HL-60/S4 treated with retinoic acid at 250 ng/mL for 4 days and 3 days (cell line): ENCODE measurements at regions not wholly inside any gene's neighbourhood (a gene's known extent, or its start where the extent isn't known, plus 50 kb on each side); places are given as distances from the start of the nearest gene placed in this dataset.

Source experiments
- in situ Hi-C: fragments of 300-500 bp; cut with MboI; formaldehyde crosslinking; loops from 2 replicates; pipeline ENCODE4 v1.7.0; 2022; ENCODE audit warnings: low sequenced_read_pairs

DNA sequence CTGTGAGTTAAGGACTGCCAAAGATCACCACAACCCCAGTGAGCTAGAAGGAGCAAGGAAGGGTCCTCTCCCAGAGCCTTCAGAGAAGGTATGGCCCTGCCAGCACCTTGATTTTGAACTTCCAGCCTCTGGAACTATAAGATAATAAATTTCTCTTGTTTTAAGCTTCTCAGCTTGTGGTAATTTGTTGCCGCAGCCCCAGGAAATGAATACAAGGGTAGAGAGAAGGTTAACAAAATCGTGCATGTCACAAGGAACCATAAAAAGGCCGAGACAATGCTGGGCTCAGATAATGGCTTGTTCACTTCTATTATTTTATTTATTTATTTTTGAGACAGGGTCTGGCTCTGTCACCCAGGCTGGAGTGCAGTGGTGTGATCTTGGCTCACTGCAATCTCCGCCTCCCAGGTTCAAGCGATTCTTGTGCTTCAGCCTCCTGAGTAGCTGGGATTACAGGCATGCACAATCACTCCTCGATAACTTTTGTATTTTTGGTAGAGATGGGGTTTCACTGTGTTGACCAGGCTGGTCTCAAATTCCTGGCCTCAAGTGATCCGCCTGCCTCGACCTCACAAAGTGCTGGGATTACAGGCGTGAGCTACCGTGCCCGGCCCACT lies 71.5 kb downstream of the WSB1 start:
- in situ Hi-C loops = loop anchor here (25.0 kb wide), 1 partner anchor 247 kb away; no protein-coding TSS in a partner anchor

- in situ Hi-C loops = loop anchor here (25.0 kb wide), 1 partner anchor 246 kb away; no protein-coding TSS in a partner anchor
These were observed 72.5 kb downstream of the WSB1 start for GRCh38 chr17:27366437-27366836.

DNA sequence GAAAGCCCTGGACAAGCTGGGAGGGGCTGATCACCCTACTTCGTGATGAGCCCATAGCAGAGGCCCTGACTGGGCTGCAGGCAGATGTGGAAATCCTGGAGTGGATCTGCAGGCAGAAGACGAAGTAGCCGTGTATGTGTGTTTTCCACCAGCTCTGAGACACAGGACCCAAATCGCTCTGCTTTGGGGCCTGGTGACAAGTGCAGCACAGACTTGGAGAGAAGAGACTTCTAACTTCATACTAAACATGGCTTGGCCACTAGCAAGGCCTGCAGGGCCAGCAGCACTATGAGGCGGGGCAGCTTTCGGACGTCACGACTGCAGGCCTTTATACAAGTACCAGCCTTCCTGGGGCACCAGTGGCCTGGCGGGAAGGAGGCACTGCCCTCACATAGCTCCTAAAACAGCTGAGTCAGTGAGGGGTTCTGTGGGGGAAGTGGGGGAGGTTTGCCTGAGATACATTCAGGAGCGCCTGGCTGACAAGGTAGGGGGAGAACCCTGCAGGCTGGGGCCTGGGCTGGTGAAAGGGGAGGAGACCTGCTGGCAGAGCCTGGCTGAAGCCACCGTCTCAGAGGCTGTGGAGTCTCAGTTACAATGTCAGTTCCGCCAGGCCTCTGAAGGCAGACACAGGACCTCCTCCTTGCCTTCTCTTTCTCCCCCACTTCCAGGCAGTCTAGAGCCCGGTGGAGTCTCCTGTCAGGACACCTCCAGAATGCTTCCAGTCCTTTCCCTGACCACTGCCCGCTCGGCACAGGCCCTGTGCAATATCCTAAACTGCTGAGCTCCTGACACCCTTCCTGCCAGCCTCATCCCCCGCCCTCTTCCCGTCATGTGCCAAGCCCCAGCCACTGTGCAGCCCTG lies 73.4 kb downstream of the WSB1 start:
- in situ Hi-C loops = loop anchor here (25.0 kb wide), 1 partner anchor 245 kb away; no protein-coding TSS in a partner anchor

DNA sequence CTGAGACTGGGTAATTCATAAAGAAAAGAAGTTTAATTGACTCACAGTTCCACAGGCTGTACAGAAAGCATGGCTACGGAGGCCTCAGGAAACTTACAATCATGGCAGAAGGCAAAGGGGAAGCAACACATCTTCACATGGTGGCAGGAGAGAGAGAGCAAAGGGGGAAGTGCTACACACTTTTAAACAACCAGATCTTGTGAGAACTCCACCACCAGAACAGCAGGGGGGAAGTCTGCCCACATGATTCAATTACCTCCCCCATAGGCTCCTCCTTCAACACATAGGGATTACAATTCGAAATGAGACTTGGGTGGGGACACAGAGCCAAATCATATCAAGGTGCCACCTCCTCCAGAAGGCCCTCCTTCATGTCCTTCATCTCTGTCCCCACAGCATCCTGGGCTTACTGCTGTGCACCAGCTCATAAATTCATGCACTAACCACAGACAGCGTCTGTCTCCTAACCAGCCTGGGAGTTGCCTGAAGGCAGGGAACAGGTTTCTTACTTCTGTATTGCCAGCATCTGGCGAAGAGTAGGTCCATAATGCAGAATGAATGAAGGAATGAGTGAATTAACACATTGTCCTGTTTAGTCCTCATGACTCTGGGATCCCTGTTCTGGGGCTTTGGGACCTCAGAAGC lies 74.4 kb downstream of the WSB1 start:
- in situ Hi-C loops = loop anchor here (25.0 kb wide), 1 partner anchor 244 kb away; no protein-coding TSS in a partner anchor

DNA sequence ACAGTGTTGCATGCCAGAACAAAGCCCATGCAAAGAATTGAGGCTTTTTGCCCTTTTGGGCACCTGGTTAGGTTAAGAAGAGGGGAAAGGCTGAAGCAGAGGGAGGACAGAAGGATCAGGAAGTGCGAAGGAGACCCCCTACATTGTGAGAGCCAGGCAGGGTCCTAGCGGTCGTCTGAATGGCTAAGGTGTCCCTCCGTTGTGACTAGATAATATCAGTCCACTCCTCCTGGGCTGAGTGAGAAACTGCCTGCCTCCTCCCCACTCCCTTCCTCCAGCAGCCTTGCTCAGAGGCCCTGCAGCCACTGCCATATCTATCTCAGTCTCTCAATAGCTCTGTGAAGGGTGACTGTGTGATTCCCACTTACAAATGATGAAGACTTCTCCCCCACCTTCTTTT lies 75.1 kb downstream of the WSB1 start:
- in situ Hi-C loops = loop anchor here (25.0 kb wide), 1 partner anchor 243 kb away; no protein-coding TSS in a partner anchor

DNA sequence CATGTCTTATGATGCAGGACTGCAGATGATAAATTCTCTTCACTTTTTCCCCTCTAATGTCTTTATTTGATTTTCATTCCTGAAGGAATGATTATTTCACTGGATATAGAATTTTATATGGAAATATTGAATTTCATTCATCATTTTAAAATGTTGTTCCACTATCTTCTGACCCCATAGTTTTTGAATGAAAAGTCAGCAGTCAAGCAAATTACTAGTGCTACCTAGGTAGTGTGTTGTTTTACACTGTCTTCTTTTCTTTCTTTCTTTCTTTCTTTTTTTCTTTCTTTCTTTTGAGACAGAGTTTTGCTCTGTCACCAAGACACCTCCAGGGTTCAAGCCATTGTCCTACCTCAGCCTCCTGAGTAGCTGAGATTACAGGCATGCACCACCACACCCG lies 76.9 kb downstream of the WSB1 start:
- in situ Hi-C loops = loop anchor here (25.0 kb wide), 1 partner anchor 242 kb away; no protein-coding TSS in a partner anchor

DNA sequence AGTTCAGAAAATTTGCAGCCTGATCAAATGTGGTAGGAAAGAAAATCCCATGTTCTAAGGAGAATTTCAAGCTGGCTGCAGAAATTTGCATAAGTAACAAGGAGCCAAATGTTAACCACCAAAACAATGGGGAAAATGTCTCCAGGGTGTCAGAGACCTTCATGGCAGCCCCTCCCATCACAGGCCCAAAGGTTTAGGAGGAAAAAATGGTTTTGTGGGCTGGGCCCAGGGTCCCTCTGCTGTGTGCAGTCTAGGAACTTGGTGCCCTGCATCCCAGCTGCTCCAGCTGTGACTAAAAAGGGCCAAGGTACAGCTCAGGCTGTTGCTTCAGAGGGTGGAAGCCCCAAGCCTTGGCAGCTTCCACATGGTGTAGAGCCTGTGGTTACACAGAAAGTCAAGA lies 79.8 kb downstream of the WSB1 start:
- in situ Hi-C loops = loop anchor here (25.0 kb wide), 1 partner anchor 239 kb away; no protein-coding TSS in a partner anchor

GRCh38 chr17:27376637-27377547 lies 79.4 kb upstream of the KSR1 start:
- in situ Hi-C loops = no loop called here

GRCh38 chr17:27378482-27379175 lies 77.6 kb upstream of the KSR1 start:
- in situ Hi-C loops = no loop called here

DNA sequence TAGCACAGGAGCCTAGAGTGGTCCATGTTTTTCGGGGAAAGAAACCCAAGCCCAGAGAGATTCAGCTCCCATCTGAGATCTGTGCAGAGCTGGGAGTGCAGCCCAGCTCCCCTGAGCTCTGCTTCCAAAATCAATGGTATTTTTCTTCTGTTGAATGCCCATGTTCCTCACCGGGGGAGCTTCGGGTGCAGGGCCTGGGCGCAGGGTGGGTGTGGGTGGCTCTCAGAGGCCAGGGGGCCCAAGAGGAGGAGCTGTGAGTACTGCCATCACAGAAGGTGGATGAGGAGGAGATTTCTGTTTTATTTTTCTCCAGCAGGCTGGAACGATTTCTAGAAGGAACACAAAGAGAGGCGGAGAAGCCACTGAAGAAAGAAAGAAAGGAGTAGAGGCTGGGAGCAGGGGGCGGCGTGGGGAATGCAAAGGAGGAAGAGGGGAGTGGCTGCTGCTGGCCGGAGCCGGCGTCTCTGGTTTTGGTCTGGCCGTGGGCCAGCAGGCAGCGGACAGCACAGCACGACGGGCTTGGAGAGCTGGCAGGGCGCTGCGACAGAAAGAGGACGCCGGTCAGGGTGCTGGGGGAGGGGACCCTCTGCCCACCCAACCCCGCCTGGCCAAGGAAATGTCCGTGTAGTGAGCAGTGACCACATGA lies 76.2 kb upstream of the KSR1 start:
- in situ Hi-C loops = no loop called here

GRCh38 chr17:27380551-27380950 lies 75.7 kb upstream of the KSR1 start:
- in situ Hi-C loops = no loop called here

- in situ Hi-C loops = no loop called here
These were observed 75.2 kb upstream of the KSR1 start for GRCh38 chr17:27381007-27381501.

- in situ Hi-C loops = no loop called here
These were observed 74.2 kb upstream of the KSR1 start for GRCh38 chr17:27382025-27382424.

DNA sequence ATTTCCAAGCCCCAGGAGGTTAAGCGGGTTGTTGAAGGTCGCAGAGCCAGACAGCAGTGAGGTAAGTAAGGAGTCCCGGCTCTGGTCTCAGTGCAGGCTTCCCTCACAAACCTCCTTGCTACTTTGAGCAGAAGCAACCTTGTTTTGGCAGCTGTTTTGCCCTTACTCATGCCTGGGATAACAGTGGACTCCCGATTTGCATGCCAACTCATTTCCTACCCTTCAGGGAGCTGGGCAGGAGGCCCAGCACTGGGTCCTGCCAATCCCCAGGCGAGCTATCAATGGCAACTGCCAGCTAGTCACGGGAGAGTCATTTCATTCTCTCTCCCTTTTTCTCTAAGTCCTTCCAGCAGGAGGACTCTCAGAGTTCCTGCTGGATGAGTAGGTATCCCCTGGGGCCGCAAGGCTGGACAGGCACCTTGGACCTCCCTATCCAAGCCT lies 72.0 kb upstream of the KSR1 start:
- in situ Hi-C loops = no loop called here

- in situ Hi-C loops = no loop called here
These were observed 71.5 kb upstream of the KSR1 start for GRCh38 chr17:27384726-27385125.

- in situ Hi-C loops = no loop called here
These were observed 70.6 kb upstream of the KSR1 start for GRCh38 chr17:27385626-27386025.

GRCh38 chr17:27386206-27387075 lies 69.8 kb upstream of the KSR1 start:
- in situ Hi-C loops = no loop called here

- in situ Hi-C loops = no loop called here
These were observed 66.6 kb upstream of the KSR1 start for GRCh38 chr17:27389542-27390140.
